ENCODE measurements at regions not wholly inside any gene's neighbourhood (a gene's known extent, or its start where the extent isn't known, plus 50 kb on each side); places are given as distances from the start of the nearest gene placed in this dataset.
A peak's percentile ranks its signal among the peaks of the same experiment; 100 is the strongest.

DNA sequence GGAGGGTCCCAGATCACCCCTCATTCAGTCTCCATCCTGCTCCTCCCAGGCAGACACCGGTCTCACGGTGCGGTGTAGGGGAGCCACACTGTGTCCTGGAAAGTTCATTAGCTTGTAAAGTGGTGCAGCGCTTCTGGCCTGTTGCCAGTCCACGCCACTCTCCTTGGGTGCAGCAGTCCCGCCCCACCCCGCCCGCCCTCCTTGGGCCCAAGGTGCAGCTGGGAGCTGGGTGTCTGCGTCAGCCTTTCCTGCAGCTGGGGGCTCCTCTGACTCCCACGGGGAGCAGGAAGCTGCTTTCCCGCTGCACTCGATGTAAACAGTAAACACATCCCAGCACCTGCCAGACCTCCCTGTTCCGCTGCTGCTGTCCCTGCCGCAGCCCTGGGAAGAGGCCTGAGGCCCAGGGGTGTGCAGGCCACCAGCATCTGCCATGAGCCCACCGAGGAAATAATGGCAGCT lies 53.8 kb upstream of the ASB18 start:
- Histone ChIP-seq H3K9me3 (peaks cover under 1% of the 10 kb centered on the region), H3K27me3 (ENCODE audit: low read depth) (no peaks in the 10 kb centered on the region), H3K27ac (no peak overlapping the region), H3K4me1 (peaks cover 5% of the 10 kb centered on the region), H3K4me3 (no peak overlapping the region), H3K36me3 (no peaks in the 10 kb centered on the region)
- intact Hi-C loops (cut with DNase I): no loop called here
- DNase-seq (peak; percentile 72), ATAC-seq (peak; percentile 50 to 75)
- TF ChIP-seq, protein P1, sequence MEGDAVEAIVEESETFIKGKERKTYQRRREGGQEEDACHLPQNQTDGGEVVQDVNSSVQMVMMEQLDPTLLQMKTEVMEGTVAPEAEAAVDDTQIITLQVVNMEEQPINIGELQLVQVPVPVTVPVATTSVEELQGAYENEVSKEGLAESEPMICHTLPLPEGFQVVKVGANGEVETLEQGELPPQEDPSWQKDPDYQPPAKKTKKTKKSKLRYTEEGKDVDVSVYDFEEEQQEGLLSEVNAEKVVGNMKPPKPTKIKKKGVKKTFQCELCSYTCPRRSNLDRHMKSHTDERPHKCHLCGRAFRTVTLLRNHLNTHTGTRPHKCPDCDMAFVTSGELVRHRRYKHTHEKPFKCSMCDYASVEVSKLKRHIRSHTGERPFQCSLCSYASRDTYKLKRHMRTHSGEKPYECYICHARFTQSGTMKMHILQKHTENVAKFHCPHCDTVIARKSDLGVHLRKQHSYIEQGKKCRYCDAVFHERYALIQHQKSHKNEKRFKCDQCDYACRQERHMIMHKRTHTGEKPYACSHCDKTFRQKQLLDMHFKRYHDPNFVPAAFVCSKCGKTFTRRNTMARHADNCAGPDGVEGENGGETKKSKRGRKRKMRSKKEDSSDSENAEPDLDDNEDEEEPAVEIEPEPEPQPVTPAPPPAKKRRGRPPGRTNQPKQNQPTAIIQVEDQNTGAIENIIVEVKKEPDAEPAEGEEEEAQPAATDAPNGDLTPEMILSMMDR (IDR thresholded peaks at IDR 0.05): no peak

- H3K4me3 ChIP-seq: no peak overlapping the region
- H3K9me3 ChIP-seq: no peaks in the 10 kb centered on the region
- peaks cover 5% of the 10 kb centered on the region for H3K4me1 ChIP-seq
- DNase-seq: no peak
- no peaks in the 10 kb centered on the region for H3K36me3 ChIP-seq
- H3K27ac ChIP-seq: no peak overlapping the region
- intact Hi-C loops (cut with DNase I): no loop called here
- TF ChIP-seq, protein P1 (IDR thresholded peaks at IDR 0.05): no peak
- H3K27me3 ChIP-seq (ENCODE audit: low read depth): no peaks in the 10 kb centered on the region
- peak in 1 of 2 donors; percentile 18 for ATAC-seq
Measured at GRCh38 chr2:236318401-236318800, 54.2 kb upstream of the ASB18 start.

DNA sequence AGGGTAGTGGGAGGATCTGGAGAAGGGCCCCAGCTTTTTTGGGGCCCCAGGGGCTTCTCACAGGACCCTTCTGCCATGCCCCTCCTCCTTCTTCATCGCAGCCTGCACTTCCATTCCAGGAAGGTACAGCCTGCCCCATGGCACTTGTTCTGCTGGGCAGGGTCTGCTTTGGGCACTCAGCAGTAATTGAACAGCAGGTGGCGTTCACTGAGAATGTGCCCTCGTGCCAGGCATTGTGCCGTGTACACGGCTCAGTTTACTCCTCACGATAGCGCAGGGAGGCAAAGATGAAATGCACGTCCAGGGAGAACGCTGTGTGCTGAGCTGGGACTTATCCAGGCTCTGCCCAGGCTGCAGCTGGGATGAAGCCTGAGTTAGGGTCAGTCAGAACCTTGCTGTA lies 54.8 kb upstream of the ASB18 start:
- intact Hi-C loops (cut with DNase I): no loop called here
- no peaks in the 10 kb centered on the region for H3K27me3 ChIP-seq (ENCODE audit: low read depth)
- TF ChIP-seq, protein P1 (IDR thresholded peaks at IDR 0.05): no peak

DNA sequence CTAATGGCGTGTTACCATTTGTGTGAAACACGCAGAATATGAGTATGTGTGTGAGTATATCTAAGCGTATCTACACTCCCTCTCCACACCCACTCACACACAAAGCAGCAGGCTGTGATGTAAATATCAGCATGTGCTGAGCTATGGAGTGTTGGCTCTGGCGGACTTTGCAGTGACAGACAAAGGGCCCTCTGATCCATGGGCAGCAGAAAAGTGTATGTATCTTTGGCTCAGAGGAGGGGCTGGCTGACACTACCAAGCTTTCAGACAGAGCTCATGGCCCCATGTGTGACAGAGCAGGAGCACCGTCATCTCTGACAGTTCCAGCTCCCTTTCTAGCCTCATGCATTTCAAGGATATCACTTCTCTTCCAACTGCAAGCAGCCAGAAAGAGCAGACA lies 57.2 kb upstream of the ASB18 start:
- intact Hi-C loops (cut with DNase I): no loop called here
- Histone ChIP-seq H3K9me3 (no peaks in the 10 kb centered on the region), H3K27ac (no peak overlapping the region), H3K4me1 (peaks cover 5% of the 10 kb centered on the region), H3K36me3 (no peaks in the 10 kb centered on the region), H3K4me3 (no peak overlapping the region), H3K27me3 (ENCODE audit: low read depth) (no peaks in the 10 kb centered on the region)
- DNase-seq: no peak
- ATAC-seq: no peak
- TF ChIP-seq, protein P1 (IDR thresholded peaks at IDR 0.05): no peak

More for the DNA sequence above, 54.8 kb upstream of the ASB18 start:
- Histone ChIP-seq H3K27ac (no peak overlapping the region), H3K4me3 (no peak overlapping the region), H3K9me3 (no peaks in the 10 kb centered on the region), H3K36me3 (no peaks in the 10 kb centered on the region), H3K4me1 (peaks cover 5% of the 10 kb centered on the region)
- no peak for ATAC-seq
- DNase-seq: no peak

GRCh38 chr2:236333417-236334121 lies 69.4 kb upstream of the ASB18 start:
- no peaks in the 10 kb centered on the region for H3K4me1 ChIP-seq
- TF ChIP-seq, protein P1 (IDR thresholded peaks at IDR 0.05): no peak
- no peak overlapping the region for H3K4me3 ChIP-seq
- intact Hi-C loops (cut with DNase I): no loop called here
- ATAC-seq (no peak), DNase-seq (no peak)
- H3K27ac ChIP-seq: no peak overlapping the region
- H3K27me3 ChIP-seq (ENCODE audit: low read depth): no peaks in the 10 kb centered on the region
- H3K9me3 ChIP-seq: no peaks in the 10 kb centered on the region
- no peaks in the 10 kb centered on the region for H3K36me3 ChIP-seq

All from lower lobe of right lung (tissue), 2 donors.